A673 (cell line): ENCODE measurements at regions not wholly inside any gene's neighbourhood (a gene's known extent, or its start where the extent isn't known, plus 50 kb on each side); places are given as distances from the start of the nearest gene placed in this dataset.

Source experiments
- BruUV-seq: library from RNA; stranded (reverse); fragments of 400-500 nt; replicated peaks from 2 replicates; lab custom pipeline; 2021; lab: Mats Ljungman, UMichigan
- CTCF ChIA-PET: fragments of 300-600 bp; sonication (Branson Sonifier 250); formaldehyde crosslinking; loops from one replicate; lab custom pipeline; 2022; ENCODE audit warnings: antibody characterized with exemption; lab: Charles Lee
- POLR2A ChIA-PET: fragments of 300-600 bp; sonication (Branson Sonifier 250); formaldehyde crosslinking; loops from one replicate; lab custom pipeline; 2022; ENCODE audit warnings: antibody characterized with exemption; ENCODE audit not compliant: low non-redundant PET; lab: Charles Lee
- DNase-seq: peaks from one replicate; pipeline ENCODE4 v3.0.0-alpha.2; 2015; ENCODE audit warnings: low spot score
- H3K27ac ChIP-seq: fragments of 200-600 bp; sonication (generic); 2 replicates; pipeline ENCODE4 v1.5.1; 2016; ENCODE audit warnings: mixed run types, low read depth, mild to moderate bottlenecking, mixed read lengths, antibody characterized with exemption, low read length; ENCODE audit not compliant: poor library complexity, severe bottlenecking
- H3K27me3 ChIP-seq: fragments of 200-600 bp; sonication (generic); replicated peaks from 2 replicates; pipeline ENCODE4 v1.6.1; 2017; ENCODE audit warnings: mixed run types, low read depth, mild to moderate bottlenecking, mixed read lengths, antibody characterized with exemption, low read length; ENCODE audit not compliant: insufficient read depth, poor library complexity
- H3K36me3 ChIP-seq: fragments of 200-600 bp; sonication (generic); 2 replicates; pipeline ENCODE4 v1.6.1; 2016; ENCODE audit warnings: mixed run types, mild to moderate bottlenecking, mixed read lengths, antibody characterized with exemption, low read length; ENCODE audit not compliant: insufficient read depth, poor library complexity, severe bottlenecking
- H3K4me1 ChIP-seq: fragments of 200-600 bp; sonication (generic); 2 replicates; pipeline ENCODE4 v1.6.1; 2017; ENCODE audit warnings: mixed run types, mild to moderate bottlenecking, mixed read lengths, antibody characterized with exemption, low read length; ENCODE audit not compliant: insufficient read depth, poor library complexity, severe bottlenecking
- H3K4me3 ChIP-seq: fragments of 200-600 bp; sonication (generic); 2 replicates; pipeline ENCODE4 v1.5.1; 2016; ENCODE audit warnings: low read depth, mixed run types, mild to moderate bottlenecking, mixed read lengths, low read length; ENCODE audit not compliant: poor library complexity, severe bottlenecking
- H3K9me3 ChIP-seq: fragments of 200-600 bp; sonication (generic); 2 replicates; pipeline ENCODE4 v1.6.1; 2016; ENCODE audit warnings: mixed run types, low read depth, mild to moderate bottlenecking, mixed read lengths, antibody characterized with exemption, low read length; ENCODE audit not compliant: poor library complexity, severe bottlenecking
- CTCF ChIP-seq: fragments of 300-800, 200-600 bp; sonication (generic); conservative IDR thresholded peaks from 2 replicates; pipeline ENCODE4 v1.5.1; 2017; ENCODE audit warnings: low read depth, mild to moderate bottlenecking, antibody characterized with exemption, low read length, moderate library complexity, mixed read lengths
- EZH2 ChIP-seq: fragments of 200-600 bp; sonication (generic); IDR thresholded peaks from 2 replicates; pipeline ENCODE4 v1.6.1; 2017; ENCODE audit warnings: borderline replicate concordance, low read depth, mild to moderate bottlenecking, mixed read lengths, antibody characterized with exemption, low read length; ENCODE audit not compliant: poor library complexity, severe bottlenecking
- intact Hi-C: fragments of 100-400 bp; cut with micrococcal nuclease; formaldehyde crosslinking; loops from one replicate; pipeline ENCODE4 v1.10.0; 2022; ENCODE audit not compliant: unreplicated experiment

DNA sequence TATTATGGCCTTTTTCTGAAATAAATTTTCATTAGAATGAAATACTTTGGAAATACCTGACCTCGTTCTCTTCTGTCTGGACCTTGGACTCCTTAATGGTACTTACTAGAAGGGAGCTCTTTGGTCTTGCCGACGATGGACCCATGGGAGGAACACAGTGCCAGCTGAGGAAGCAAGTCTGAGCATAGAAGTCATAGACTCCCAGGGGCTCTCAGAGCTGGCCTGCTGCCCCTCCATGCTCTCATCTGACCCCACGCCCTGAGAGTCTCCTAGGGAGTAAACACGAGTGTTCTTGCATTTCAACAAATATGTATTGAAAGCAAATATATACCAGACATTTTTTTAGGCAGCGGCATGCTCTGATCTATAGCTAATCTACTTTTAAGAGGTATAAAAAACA lies 87.8 kb downstream of the PLEKHG1 start:
- BruUV-seq: no TSS peak
- intact Hi-C loops: no loop called here
- ChIA-PET POLR2A (no interaction called here), CTCF (interaction anchor here (0.6 kb wide), 1 partner anchor 9 kb away, joined by 3 read pairs; no protein-coding TSS in a partner anchor)
- no peaks in the 10 kb centered on the region for H3K36me3 ChIP-seq
- H3K4me3 ChIP-seq: no peak overlapping the region
- peaks cover 10% of the 10 kb centered on the region for H3K4me1 ChIP-seq
- H3K27ac ChIP-seq: no peak overlapping the region
- no peaks in the 10 kb centered on the region for H3K27me3 ChIP-seq
- H3K9me3 ChIP-seq: no peaks in the 10 kb centered on the region
- TF ChIP-seq EZH2 (no peak), CTCF (no peak)
- no peak for DNase-seq

GRCh38 chr6:150689900-150690590 lies 90.4 kb downstream of the PLEKHG1 start:
- Histone ChIP-seq H3K27me3 (no peaks in the 10 kb centered on the region), H3K27ac (no peak overlapping the region), H3K9me3 (no peaks in the 10 kb centered on the region), H3K4me3 (no peak overlapping the region), H3K4me1 (peaks cover 17% of the 10 kb centered on the region), H3K36me3 (no peaks in the 10 kb centered on the region)
- intact Hi-C loops: no loop called here
- ChIA-PET POLR2A (no interaction called here), CTCF (no interaction called here)
- BruUV-seq: no TSS peak
- DNase-seq: no peak
- TF ChIP-seq CTCF: no peak
- TF ChIP-seq EZH2: no peak

DNA sequence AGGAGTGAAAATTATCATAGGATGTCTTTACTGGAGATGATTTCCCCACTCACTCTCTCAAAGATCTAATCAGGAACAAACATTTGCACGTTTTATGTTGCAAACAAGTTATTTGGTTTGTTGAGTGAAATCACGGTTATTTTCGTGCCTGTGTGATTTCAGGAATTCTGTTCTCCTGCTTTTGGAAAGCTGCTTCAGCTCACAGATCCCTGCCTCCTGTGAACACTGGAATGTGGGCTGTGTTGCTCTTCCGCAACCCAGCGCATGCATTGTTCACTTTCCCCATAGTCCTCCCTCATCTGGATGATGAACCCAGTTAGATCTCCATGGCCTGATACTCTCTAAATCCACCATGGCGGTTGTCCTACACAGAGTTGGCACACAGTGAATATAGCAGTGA lies 91.0 kb downstream of the PLEKHG1 start:
- ChIA-PET POLR2A (no interaction called here), CTCF (no interaction called here)
- Histone ChIP-seq H3K27me3 (no peaks in the 10 kb centered on the region), H3K27ac (no peak overlapping the region), H3K4me3 (no peak overlapping the region), H3K36me3 (no peaks in the 10 kb centered on the region), H3K4me1 (peaks cover 23% of the 10 kb centered on the region), H3K9me3 (no peaks in the 10 kb centered on the region)
- intact Hi-C loops: no loop called here
- TF ChIP-seq CTCF: no peak
- TF ChIP-seq EZH2: no peak
- no TSS peak for BruUV-seq
- DNase-seq: no peak
